GM19035 (cell line): ENCODE measurements at regions not wholly inside any gene's neighbourhood (a gene's known extent, or its start where the extent isn't known, plus 50 kb on each side); places are given as distances from the start of the nearest gene placed in this dataset.

ENCODE experiments used
- ATAC-seq: cut with Tn5 transposase; IDR thresholded peaks from one replicate; pipeline ENCODE4 v1.9.1; 2021; ENCODE audit not compliant: unreplicated experiment

- ATAC-seq, result no peak
Measured at GRCh38 chr9:107163370-107163769, 119.7 kb upstream of the RAD23B start.

GRCh38 chr9:107169796-107170195, 113.3 kb upstream of the RAD23B start:
- ATAC-seq, result no peak

- ATAC-seq, result no peak
Measured at GRCh38 chr9:107170801-107171200, 112.3 kb upstream of the RAD23B start.

- peak; percentile 70 for ATAC-seq
Measured at GRCh38 chr9:107172160-107172978, 110.7 kb upstream of the RAD23B start.

GRCh38 chr9:107172979-107173347, 110.1 kb upstream of the RAD23B start:
- ATAC-seq, result peak; percentile 58

- ATAC-seq, result no peak
Measured at GRCh38 chr9:107173422-107174180, 109.5 kb upstream of the RAD23B start.

GRCh38 chr9:107174441-107174840, 108.6 kb upstream of the RAD23B start:
- no peak for ATAC-seq

- ATAC-seq, result no peak
Measured at GRCh38 chr9:107175041-107175440, 108.0 kb upstream of the RAD23B start.

- ATAC-seq, result no peak
Measured at GRCh38 chr9:107175816-107176435, 107.2 kb upstream of the RAD23B start.

GRCh38 chr9:107176436-107177151, 106.5 kb upstream of the RAD23B start:
- no peak for ATAC-seq

- no peak for ATAC-seq
Measured at GRCh38 chr9:107177243-107177839, 105.7 kb upstream of the RAD23B start.

- ATAC-seq, result no peak
Measured at GRCh38 chr9:107177857-107178256, 105.2 kb upstream of the RAD23B start.

- no peak for ATAC-seq
Measured at GRCh38 chr9:107178293-107178692, 104.8 kb upstream of the RAD23B start.

- no peak for ATAC-seq
Measured at GRCh38 chr9:107180206-107180605, 102.9 kb upstream of the RAD23B start.

- ATAC-seq, result no peak
Measured at GRCh38 chr9:107183176-107183575, 99.9 kb upstream of the RAD23B start.

GRCh38 chr9:107188376-107188775, 94.7 kb upstream of the RAD23B start:
- no peak for ATAC-seq

GRCh38 chr9:107190061-107190935, 92.8 kb upstream of the RAD23B start:
- ATAC-seq, result no peak

- ATAC-seq, result no peak
Measured at GRCh38 chr9:107190936-107191290, 92.2 kb upstream of the RAD23B start.

- no peak for ATAC-seq
Measured at GRCh38 chr9:107193251-107193650, 89.8 kb upstream of the RAD23B start.

- ATAC-seq, result no peak
Measured at GRCh38 chr9:107198718-107199117, 84.4 kb upstream of the RAD23B start.
